Neuronal stem cell (in vitro differentiated cells): ENCODE measurements at regions not wholly inside any gene's neighbourhood (a gene's known extent, or its start where the extent isn't known, plus 50 kb on each side); places are given as distances from the start of the nearest gene placed in this dataset.

Experiments
- DNase-seq: peaks from one replicate; pipeline ENCODE4 v3.0.0-alpha.2; 2013; ENCODE audit warnings: low spot score
- H2AFZ ChIP-seq: one replicate; pipeline ENCODE4 v1.6.1; 2013; ENCODE audit warnings: mild to moderate bottlenecking, low read length, inconsistent platforms
- H2AK5ac ChIP-seq: 2 replicates; pipeline ENCODE4 v1.6.1; 2013; ENCODE audit warnings: low read depth, mild to moderate bottlenecking, inconsistent platforms, low read length, moderate library complexity, mixed read lengths
- H2BK120ac ChIP-seq: 2 replicates; pipeline ENCODE4 v1.6.1; 2013; ENCODE audit warnings: low read depth, mild to moderate bottlenecking, inconsistent platforms, low read length, moderate library complexity, mixed read lengths
- H2BK12ac ChIP-seq: one replicate; pipeline ENCODE4 v1.6.1; 2013; ENCODE audit warnings: low read length, inconsistent platforms
- H2BK15ac ChIP-seq: 2 replicates; pipeline ENCODE4 v1.6.1; 2013; ENCODE audit warnings: mild to moderate bottlenecking, low read length, inconsistent platforms, mixed read lengths
- H2BK5ac ChIP-seq: one replicate; pipeline ENCODE4 v1.6.1; 2013; ENCODE audit warnings: inconsistent platforms, mild to moderate bottlenecking, low read length, moderate library complexity
- H3K14ac ChIP-seq: one replicate; pipeline ENCODE4 v1.6.1; 2013; ENCODE audit warnings: low read length, inconsistent platforms
- H3K18ac ChIP-seq: 2 replicates; pipeline ENCODE4 v1.6.1; 2013; ENCODE audit warnings: low read length, inconsistent platforms
- H3K23ac ChIP-seq: 2 replicates; pipeline ENCODE4 v1.6.1; 2013; ENCODE audit warnings: low read depth, mild to moderate bottlenecking, mixed read lengths, low read length, inconsistent platforms; ENCODE audit not compliant: poor library complexity
- H3K27ac ChIP-seq: replicated peaks from 3 replicates; pipeline ENCODE4 v1.5.1; 2013; ENCODE audit warnings: low read length, inconsistent platforms
- H3K27me3 ChIP-seq, 3 experiments: 2 replicates each; pipeline ENCODE4 v1.6.1; 2013; ENCODE audit warnings: low read length in 3 of 3, mild to moderate bottlenecking in 2 of 3, inconsistent platforms in 1 of 3, low read depth in 1 of 3, mixed read lengths in 1 of 3, moderate library complexity in 1 of 3; ENCODE audit not compliant: control insufficient read depth in 3 of 3, insufficient read depth in 3 of 3
- H3K36me3 ChIP-seq, 2 donors: replicated peaks in 1 of 2; 2 replicates each; pipeline ENCODE4 v1.6.1; 2013; ENCODE audit warnings: low read length in 2 of 2; ENCODE audit not compliant: control insufficient read depth in 2 of 2, insufficient read depth in 2 of 2
- H3K4ac ChIP-seq: 2 replicates; pipeline ENCODE4 v1.6.1; 2013; ENCODE audit warnings: inconsistent platforms, mild to moderate bottlenecking, low read length, moderate library complexity
- H3K4me1 ChIP-seq, 2 donors: 1 replicate in 1 of 2; 2 replicates in 1 of 2; pipeline ENCODE4 v1.6.1; 2013; ENCODE audit warnings: low read length in 2 of 2, low read depth in 1 of 2; ENCODE audit not compliant: control insufficient read depth in 2 of 2, insufficient read depth in 1 of 2
- H3K4me2 ChIP-seq: one replicate; pipeline ENCODE4 v1.6.1; 2013; ENCODE audit warnings: mild to moderate bottlenecking, low read length, inconsistent platforms; ENCODE audit not compliant: insufficient read depth, poor library complexity, severe bottlenecking
- H3K4me3 ChIP-seq, 2 donors: 2 replicates each; pipeline ENCODE4 v1.5.1; 2013; ENCODE audit warnings: low read length in 2 of 2, mild to moderate bottlenecking in 2 of 2, inconsistent platforms in 1 of 2, moderate library complexity in 1 of 2
- H3K79me1 ChIP-seq: one replicate; pipeline ENCODE4 v1.6.1; 2013; ENCODE audit warnings: low read depth, mild to moderate bottlenecking, inconsistent platforms, low read length, moderate library complexity
- H3K9ac ChIP-seq: one replicate; pipeline ENCODE4 v1.6.1; 2013; ENCODE audit warnings: mild to moderate bottlenecking, low read depth, low read length, inconsistent platforms; ENCODE audit not compliant: poor library complexity
- H3K9me3 ChIP-seq, 2 donors: replicated peaks in 1 of 2; 2 replicates each; pipeline versions ENCODE3 to v1.6.1; 2013; ENCODE audit warnings: low read length in 2 of 2, mild to moderate bottlenecking in 2 of 2, inconsistent platforms in 1 of 2, low read depth in 1 of 2, mixed read lengths in 1 of 2, moderate library complexity in 1 of 2; ENCODE audit not compliant: control insufficient read depth in 2 of 2, insufficient read depth in 1 of 2
- H4K8ac ChIP-seq: one replicate; pipeline ENCODE4 v1.6.1; 2013; ENCODE audit warnings: low read depth, mild to moderate bottlenecking, inconsistent platforms, low read length, moderate library complexity
- H4K91ac ChIP-seq: one replicate; pipeline ENCODE4 v1.6.1; 2013; ENCODE audit warnings: low read length, low read depth, mild to moderate bottlenecking, inconsistent platforms; ENCODE audit not compliant: poor library complexity
- WGBS, 2 donors: extraction: QIAGEN DNeasy Blood & Tissue Kit; methylation state at CpG; one replicate each; pipeline ENCODE4 v1.1.7; 2013; ENCODE audit warnings: missing lambda C conversion rate in 2 of 2, mixed read lengths in 1 of 2; ENCODE audit not compliant: insufficient read length in 2 of 2, insufficient replicate concordance in 1 of 2; ENCODE audit errors: extremely low coverage in 2 of 2; 5-methylcytosine and 5-hydroxymethylcytosine counted together

DNA sequence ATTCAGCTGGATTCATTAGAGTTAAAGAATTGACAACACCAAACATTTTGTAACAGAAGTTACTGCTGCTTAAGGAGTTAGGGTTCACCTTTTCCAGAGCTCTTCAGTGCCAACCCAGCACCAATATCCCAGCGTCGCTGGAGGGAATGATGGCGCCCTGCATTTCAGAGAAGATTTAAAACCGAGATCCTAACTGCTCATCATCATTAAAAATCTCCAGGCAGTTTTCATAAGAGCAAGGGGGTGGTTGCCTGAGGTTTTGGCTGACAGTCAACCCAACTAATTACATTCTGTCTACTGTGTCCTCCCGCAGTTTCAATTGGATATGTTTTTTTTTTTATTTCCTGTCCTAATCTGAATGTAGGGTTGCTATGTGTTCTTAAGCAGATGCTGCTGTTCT lies 509.6 kb upstream of the TCF4 start:
- WGBS, 2 donors, result no CpG with 5 or more reads among the region's 5 CpGs
- Histone ChIP-seq H3K9me3 (no peaks in the 10 kb centered on the region), H2AFZ (no peak overlapping the region), H3K23ac (no peak overlapping the region), H2BK5ac (no peak overlapping the region), H3K36me3 (no peaks in the 10 kb centered on the region), H3K4me2 (no peak overlapping the region), H2BK15ac (no peak overlapping the region), H2BK12ac (no peak overlapping the region), H3K14ac (no peak overlapping the region), H3K79me1 (no peaks in the 10 kb centered on the region), H3K27me3 (no peaks in the 10 kb centered on the region), H4K8ac (no peak overlapping the region), H3K18ac (no peak overlapping the region), H3K4me1 (peaks cover 0 to 9% of the 10 kb centered on the region in 2 donors), H3K4me3 (no peak overlapping the region), H2AK5ac (no peak overlapping the region), H3K9ac (no peak overlapping the region), H2BK120ac (no peak overlapping the region), H3K4ac (no peak overlapping the region), H3K27ac (no peak overlapping the region), H4K91ac (no peak overlapping the region)
- no peak for DNase-seq

- no peak overlapping the region for H2BK15ac ChIP-seq
- peaks cover 0 to 9% of the 10 kb centered on the region in 2 donors for H3K4me1 ChIP-seq
- no peaks in the 10 kb centered on the region for H3K36me3 ChIP-seq
- no peak overlapping the region for H3K9ac ChIP-seq
- no peak overlapping the region for H2BK120ac ChIP-seq
- H4K91ac ChIP-seq, result no peak overlapping the region
- no peak overlapping the region for H3K4me3 ChIP-seq
- H3K4ac ChIP-seq, result no peak overlapping the region
- no peaks in the 10 kb centered on the region for H3K79me1 ChIP-seq
- no peak overlapping the region for H3K23ac ChIP-seq
- DNase-seq, result no peak
- no peak overlapping the region for H3K14ac ChIP-seq
- no CpG with 5 or more reads among the region's 4 CpGs for WGBS, 2 donors
- no peak overlapping the region for H2AK5ac ChIP-seq
- no peak overlapping the region for H3K4me2 ChIP-seq
- H2AFZ ChIP-seq, result no peak overlapping the region
- no peak overlapping the region for H3K27ac ChIP-seq
- no peak overlapping the region for H4K8ac ChIP-seq
- H2BK12ac ChIP-seq, result no peak overlapping the region
- H3K18ac ChIP-seq, result no peak overlapping the region
- no peaks in the 10 kb centered on the region for H3K27me3 ChIP-seq
- no peak overlapping the region for H2BK5ac ChIP-seq
- no peaks in the 10 kb centered on the region for H3K9me3 ChIP-seq
These were observed 508.9 kb upstream of the TCF4 start for GRCh38 chr18:56096861-56097260.

- H3K23ac ChIP-seq, result no peak overlapping the region
- no peak overlapping the region for H3K18ac ChIP-seq
- H3K4me2 ChIP-seq, result no peak overlapping the region
- no peaks in the 10 kb centered on the region for H3K36me3 ChIP-seq
- no peak overlapping the region for H3K14ac ChIP-seq
- WGBS, 2 donors, result 100% methylated on average over 1 of the region's 4 CpGs; no CpG with 5 or more reads in 1 of the 2 donors
- no peak for DNase-seq
- no peaks in the 10 kb centered on the region for H3K79me1 ChIP-seq
- H2BK12ac ChIP-seq, result no peak overlapping the region
- no peak overlapping the region for H3K27ac ChIP-seq
- H3K9ac ChIP-seq, result no peak overlapping the region
- no peak overlapping the region for H2AFZ ChIP-seq
- H3K4me1 ChIP-seq, result peaks cover 0 to 2% of the 10 kb centered on the region in 2 donors
- H3K4me3 ChIP-seq, result no peak overlapping the region
- H4K91ac ChIP-seq, result no peak overlapping the region
- no peak overlapping the region for H4K8ac ChIP-seq
- H2BK120ac ChIP-seq, result no peak overlapping the region
- no peak overlapping the region for H2AK5ac ChIP-seq
- no peaks in the 10 kb centered on the region for H3K27me3 ChIP-seq
- no peak overlapping the region for H3K4ac ChIP-seq
- peaks cover 2% of the 10 kb centered on the region in 2 donors for H3K9me3 ChIP-seq
- H2BK15ac ChIP-seq, result no peak overlapping the region
- no peak overlapping the region for H2BK5ac ChIP-seq
These were observed 501.7 kb upstream of the TCF4 start for GRCh38 chr18:56089612-56090258.

DNA sequence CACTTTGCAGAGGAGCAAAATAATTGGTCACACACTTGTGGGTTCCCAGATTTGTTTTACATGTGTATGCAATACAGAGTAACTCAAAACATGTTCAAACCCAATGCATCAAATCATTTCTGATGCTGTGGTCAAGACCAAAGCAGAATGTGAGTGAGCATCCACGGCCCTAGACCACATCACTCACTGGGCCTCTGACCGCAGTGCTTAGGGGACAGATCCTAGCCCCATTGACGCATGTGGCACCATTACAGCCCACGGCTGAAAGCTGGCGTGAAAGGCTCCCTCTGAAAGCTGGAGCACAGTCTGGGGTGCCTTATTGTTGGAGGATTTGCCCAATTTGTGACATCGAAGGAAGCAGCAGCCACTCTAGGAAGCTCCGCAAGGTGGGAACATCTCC lies 498.8 kb upstream of the TCF4 start:
- Histone ChIP-seq H2BK120ac (no peak overlapping the region), H2BK12ac (no peak overlapping the region), H4K91ac (no peak overlapping the region), H4K8ac (no peak overlapping the region), H3K4me3 (no peak overlapping the region), H3K27me3 (no peaks in the 10 kb centered on the region), H3K4me2 (no peak overlapping the region), H3K36me3 (no peaks in the 10 kb centered on the region), H2BK15ac (peak overlapping the region; percentile 14), H3K4ac (no peak overlapping the region), H3K18ac (no peak overlapping the region), H3K14ac (no peak overlapping the region), H2AFZ (no peak overlapping the region), H2AK5ac (no peak overlapping the region), H3K27ac (no peak overlapping the region), H3K9ac (no peak overlapping the region), H3K23ac (no peak overlapping the region), H3K79me1 (no peaks in the 10 kb centered on the region), H2BK5ac (no peak overlapping the region), H3K9me3 (peaks cover 2% of the 10 kb centered on the region in 2 donors), H3K4me1 (peaks cover 6 to 17% of the 10 kb centered on the region in 2 donors)
- WGBS, 2 donors, result no CpG with 5 or more reads among the region's 7 CpGs
- no peak for DNase-seq
